Eye (tissue), 1 donor: ENCODE measurements at regions not wholly inside any gene's neighbourhood (a gene's known extent, or its start where the extent isn't known, plus 50 kb on each side); places are given as distances from the start of the nearest gene placed in this dataset.
A peak's percentile ranks its signal among the peaks of the same experiment; 100 is the strongest.

ENCODE experiments used
- DNase-seq: peaks from one replicate; pipeline ENCODE4 v3.0.0-alpha.2; 2015

DNA sequence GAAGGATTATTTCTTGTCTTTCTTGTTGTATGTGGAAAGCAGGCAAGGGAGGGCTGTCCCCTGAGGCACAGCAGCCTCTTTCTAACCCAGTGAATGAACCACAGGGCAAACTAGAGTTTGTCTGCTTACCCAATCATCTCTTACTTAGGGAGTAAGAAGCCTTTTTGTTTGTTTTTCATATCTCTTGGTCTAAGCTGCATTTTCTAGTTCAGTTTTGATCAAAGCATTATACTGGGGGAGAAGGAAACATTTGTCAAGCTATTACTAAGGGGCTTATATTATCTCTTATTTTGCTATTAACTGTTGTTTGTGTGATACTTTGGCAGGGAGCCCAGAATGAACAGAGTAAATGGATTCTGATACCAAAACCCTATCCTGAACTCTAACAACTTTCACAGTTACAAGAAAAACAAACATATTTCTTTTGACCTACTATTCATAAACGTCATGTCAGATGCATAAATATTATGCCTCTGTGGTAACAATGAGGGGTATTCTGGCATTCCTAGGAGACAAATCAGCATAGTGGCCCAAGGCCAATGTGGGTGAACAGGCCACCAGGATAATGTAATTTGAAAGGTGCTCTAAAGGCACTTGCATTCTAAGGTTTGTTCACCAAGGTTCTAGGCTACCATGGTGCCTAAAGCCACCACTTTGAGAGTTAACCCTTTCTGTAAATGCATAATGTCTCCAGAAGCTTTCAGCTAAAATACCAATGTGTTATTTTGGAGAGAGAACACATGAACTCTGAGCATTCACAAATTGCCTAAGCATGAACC lies 271.6 kb upstream of the ZPLD1 start:
- peak; percentile 49 for DNase-seq

DNA sequence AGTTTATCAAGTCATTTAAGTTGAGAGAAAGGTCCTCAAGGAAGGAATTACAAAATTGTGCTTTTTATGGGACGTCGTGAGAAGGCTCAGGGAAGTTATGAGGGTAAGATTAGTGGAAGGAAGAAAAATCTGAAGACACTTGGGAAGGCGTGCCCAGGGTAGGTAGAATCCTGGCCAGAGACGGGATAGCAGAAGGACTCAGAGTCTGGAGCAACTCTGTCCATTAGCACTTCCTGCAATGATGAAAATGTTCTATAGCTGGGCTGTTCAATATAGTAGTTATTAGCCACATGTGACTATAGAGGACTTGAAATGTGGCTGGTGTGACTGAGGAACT lies 271.0 kb upstream of the ZPLD1 start:
- DNase-seq: no peak

DNA sequence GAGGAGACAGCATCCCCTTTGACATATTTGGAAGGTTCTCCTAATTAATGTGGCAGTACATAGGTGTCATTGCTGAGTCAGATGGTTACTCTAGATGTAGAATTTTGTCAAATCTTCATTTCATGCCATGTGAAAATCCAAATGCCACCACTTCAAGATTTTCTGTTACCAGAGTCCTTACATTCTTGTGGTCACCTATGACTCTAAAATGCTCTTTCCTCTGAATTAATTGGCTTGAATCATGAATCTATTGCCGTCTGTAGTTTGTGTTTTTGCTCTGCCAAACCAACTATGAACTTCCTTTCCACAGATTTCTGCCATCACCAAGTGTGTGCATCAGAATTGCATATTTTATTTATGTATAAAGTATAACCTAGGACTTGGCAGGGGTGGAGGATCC lies 269.4 kb upstream of the ZPLD1 start:
- DNase-seq: no peak

DNA sequence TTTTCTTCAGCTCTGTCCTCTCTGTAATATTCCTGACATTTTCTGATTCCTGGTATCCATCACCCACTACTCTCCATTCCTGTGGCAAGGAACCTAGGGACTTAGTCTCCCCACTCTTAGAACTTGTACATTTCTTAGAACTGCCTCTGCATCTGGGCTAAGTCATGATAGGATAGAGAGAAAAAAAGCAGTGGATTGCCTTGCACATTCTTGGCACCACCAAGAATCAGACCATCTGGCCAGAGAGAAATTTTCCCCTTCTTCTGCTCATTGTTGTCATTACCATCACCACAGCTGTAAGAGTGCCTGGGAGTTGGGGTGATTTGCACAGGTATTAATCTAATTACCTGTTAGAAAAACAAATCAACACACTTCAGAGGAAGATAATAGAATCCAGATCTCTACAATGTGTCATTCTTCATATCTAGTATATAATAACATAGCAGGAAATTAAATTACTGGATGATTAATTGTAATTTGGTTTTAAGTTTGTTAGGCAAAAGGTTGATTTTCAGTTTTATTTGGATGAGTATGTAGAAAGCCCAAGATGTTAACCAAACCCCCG lies 264.8 kb upstream of the ZPLD1 start:
- no peak for DNase-seq

DNA sequence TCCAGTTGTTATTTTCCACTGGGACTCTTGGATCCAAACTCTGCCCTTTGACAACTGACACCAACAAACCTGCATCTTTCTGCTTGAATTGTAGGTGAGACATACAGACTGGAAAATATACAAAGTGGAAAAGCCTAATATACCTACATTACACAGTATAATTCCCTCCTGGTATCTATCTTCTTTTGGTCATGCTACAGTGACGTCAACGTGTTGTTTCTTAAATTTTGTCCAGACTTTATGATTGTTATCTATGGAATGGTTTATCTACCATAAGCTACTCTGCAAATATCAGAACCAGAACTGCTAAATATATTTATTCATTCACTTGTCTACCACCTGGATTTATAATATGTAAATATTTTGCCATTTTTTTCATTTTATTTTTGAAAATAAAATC lies 264.3 kb upstream of the ZPLD1 start:
- no peak for DNase-seq

DNA sequence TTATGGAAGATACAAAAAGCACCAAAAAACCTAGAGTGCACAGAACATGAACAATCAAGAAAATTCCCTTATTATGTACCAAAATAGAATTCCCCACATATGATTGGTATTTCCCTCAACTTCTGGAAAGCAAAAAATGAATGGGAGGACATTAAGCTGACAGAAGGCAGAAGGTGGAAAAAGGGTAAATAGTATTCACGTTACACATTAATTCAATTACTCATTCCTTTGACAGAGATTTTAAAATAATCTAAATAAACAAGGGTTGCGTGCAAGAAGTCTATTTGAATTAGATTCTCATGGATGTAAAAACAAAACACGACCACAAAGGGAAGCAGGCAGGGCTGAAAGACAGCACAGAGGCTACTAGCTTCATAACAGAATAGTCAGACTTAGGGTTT lies 260.5 kb upstream of the ZPLD1 start:
- DNase-seq: peak; percentile 20

DNA sequence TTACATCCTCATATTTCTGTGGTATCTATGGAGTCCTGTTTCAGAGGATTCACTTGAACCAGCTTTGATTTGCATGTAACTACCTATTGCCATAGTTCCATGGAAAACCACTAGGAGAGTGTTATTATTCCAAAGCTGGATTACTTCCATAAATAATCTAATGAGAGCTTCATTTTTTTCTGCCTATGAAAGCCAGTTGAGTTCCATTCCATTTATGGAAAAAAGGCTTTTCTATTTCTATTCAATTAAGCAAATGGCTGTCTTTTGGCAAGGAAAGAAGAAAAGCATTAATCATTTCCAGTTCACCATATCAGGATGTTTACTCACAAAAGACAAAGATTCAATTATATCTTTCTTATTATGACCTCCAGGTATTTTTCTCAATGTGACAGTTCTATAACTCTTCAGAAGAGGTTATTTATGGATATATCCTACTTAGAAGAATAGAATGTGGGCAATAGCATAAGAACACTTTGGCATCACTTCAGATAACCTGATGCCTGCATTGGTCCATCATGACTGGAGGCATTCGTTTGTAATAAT lies 259.9 kb upstream of the ZPLD1 start:
- no peak for DNase-seq

DNA sequence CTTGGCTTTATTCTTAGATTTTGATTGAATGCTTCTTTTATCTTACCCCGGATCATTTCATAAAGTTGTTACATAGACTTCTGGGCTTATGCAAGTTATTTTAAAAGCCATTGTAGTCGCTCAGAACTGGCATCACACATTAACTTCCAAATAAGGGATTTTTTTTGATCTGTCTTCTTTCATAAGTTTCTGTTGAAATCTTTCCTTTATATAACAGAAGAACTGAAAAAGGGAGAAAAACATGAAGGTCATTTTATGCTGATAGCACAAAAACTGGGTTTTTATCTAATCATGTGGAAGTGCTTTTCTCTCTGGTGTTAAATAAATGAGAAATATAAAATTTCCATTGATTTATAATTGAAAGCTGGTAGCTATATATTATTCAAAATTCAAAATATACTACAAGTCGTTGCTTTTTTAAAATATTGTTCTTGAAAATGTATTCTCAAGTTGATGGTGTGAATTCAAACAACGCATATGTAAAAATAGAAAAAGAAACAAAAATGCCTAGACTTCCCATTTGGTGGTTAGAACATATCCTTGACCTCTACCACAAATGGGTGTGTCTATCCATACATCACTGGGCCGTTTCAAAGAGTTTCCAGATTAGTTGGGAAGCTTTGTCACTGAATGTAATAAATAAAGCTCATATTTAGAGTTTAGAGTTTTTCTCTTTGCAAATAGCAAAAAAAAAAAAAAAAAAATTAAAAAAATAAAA lies 258.3 kb upstream of the ZPLD1 start:
- DNase-seq: no peak

DNA sequence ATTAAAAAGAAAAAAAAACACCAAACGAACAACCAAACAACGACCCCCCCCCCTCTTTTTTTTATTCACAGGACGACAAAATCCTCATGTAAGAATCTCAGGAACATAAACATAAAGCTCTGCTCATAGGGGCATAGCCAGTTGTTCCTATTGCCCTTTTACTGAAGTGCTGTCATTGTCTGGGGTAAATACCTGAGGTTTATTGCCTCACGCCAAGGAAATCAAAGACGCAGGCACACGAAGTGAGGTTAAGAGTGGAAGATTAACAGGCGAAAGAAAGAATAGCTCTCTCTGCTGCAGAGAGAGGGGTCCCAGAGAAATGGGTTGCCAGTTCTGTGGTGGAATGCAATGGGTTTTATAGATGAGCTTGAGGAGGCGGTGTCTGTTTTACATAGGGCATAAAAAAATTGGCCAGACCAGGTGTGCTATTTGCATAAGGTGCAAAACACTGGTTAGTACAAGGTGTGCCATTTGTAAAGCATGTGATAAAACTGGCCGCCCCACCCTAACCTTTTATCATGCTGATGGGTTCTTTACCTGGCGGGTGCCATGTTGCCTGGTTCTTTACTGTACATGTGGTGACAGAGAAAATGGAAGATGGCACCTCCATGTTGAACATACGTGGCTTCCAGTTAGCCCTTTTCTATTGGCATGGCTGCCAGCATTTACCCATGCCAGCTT lies 257.6 kb upstream of the ZPLD1 start:
- no peak for DNase-seq

DNA sequence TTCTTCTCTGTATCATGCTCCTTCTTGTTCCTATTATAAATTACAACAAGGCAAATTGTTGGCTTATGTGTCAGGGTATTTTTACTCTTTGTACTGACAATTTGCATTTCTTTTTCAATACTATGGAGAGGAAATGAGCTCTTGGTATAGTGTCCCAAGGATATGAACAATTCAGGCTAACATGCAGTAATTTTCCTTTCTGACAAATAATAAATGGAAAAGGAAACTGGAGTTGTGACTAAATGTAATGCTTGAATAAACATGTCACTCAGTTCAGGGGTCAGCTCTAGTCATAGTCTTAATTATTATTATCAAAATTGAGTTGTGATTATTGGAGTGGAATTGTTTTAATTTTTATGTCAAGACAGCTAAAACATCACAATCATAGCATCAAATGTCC lies 256.0 kb upstream of the ZPLD1 start:
- DNase-seq: peak; percentile 18

DNA sequence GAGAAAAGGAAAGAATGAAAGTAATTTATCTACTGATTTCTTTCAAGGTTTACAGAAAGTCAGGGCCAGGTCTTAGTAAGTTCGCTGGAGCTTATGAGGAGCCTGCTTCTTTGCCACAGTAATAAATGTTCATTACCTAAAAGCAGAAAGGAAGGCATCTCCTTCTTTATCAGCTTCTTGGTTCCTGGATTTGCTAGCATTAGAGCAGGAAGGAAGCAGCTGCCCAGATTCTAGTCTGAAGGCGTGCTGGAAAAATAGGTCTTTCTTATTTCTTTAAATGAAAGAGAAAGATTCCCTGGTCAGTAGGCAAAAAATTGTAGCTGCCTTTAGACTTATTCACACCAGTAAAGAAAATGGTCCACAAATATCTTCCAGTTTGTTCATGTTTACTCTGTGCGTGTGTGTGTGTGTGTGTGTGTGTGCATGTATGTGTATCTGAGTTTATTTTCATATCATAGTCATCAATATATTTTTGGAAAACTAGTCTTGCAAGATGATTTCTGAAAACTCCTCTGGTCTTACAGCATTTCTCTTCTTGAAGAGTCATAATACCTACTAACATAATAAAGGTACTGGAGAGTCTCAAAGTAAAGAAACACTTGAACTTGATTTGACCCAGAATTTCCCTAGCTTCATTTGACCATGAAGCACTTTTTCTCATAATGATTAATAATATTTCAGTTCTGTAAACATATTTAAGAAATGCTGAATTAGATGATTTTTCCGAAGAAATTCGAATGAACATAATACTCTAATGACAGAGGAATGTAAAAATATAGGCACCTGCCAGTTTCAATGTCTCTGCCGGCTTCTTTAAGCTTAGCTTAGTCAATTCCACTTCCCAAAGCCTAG lies 255.3 kb upstream of the ZPLD1 start:
- DNase-seq: peak; percentile 16

DNA sequence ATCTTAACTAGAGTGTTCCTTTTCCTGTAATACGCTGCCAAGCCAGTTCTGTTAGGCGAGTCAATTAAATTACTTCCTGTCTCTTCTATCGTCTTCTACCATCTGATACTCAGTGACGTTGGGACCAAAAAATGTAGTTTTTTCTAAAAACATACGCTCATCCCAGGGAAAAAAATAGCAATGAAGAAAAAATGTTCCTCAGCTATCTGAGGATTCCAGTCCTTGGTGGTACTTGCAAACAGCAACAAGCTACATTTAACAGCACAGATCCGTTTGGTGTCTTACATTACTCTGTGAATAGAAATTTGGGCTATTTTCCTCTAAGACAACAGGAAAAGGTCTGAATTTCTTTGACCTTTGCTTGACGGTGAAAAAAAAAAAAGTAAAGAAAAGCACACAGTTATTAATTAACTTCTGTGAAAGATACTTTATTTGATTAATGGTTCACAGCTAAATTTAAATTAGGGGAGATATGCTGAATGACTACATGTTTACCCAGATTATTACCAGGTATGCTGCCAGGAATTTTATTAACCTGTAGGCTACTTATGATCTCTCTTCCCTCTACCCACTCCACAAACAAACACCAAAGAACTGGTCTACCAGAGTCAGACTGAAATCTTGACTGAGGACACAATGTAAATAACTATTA lies 254.4 kb upstream of the ZPLD1 start:
- peak; percentile 66 for DNase-seq

DNA sequence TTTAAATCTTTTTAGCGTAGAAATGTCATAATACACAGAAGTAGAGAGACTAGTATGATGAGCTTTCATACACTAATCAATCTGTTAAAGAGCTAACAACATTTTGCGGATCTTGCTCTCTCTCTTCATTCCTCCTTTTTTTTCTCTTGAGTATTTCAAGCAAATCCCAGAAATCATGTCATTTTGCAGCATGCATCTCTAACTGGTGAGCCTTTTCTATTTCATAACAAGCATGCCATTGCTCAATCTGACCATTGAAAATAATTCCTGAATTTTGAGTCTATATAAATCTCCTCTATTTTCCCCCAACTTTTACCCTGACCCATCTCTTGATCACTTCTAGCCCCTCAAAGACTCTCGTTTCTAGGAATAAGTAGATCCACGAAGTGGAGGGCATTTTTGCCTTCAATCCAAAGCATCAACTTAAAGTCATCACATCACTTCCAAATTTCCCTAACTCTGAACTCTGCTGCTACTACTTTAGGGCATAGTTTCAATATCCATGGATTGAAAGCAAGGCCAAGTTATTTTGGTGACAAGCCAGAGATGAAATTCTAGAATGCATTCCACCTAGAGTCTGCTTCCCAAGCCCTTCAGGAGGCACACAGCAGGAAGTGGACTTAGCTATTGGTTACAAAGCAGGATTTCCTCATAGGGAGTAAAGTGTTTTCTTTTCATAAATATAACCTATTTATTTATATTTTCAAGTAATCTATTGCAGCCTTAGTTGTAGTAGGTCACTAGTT lies 253.5 kb upstream of the ZPLD1 start:
- DNase-seq: peak; percentile 64

DNA sequence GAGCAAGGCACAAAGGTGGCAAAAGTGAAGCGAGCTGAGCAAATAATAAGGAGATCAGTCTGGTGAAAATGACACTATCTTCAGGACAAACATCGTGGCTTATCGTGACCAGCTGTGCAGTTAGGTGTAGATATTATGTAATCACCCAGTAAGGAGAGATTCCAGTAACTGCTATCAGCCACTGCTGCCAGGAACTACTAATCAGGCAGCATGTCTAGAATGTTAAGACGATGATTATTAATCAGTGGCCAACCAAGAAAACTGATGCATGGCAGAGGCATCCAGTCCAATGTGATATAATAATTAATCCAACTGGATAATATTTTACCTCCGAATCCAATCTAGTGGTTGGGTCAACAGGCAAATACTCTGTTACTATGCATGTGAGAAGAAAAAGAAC lies 252.7 kb upstream of the ZPLD1 start:
- no peak for DNase-seq

DNA sequence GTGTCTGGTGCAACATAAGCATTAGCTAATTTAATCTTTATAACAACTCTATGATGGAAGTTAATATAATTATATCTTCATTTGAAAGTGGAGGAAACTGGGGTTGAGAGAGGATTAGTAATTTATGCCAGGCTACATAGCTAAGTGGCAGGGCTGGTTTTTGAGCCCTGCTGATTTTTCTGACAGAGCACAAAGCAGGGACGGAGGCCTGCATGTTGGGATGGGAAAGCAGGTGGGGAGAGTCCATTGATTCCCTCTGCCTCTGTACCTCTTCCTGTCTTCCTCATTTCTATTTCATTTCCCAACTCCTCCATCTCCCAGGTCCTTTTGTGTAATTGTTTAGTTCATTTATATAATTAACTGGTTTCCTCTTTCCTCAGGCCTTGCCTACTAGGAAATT lies 251.6 kb upstream of the ZPLD1 start:
- no peak for DNase-seq

DNA sequence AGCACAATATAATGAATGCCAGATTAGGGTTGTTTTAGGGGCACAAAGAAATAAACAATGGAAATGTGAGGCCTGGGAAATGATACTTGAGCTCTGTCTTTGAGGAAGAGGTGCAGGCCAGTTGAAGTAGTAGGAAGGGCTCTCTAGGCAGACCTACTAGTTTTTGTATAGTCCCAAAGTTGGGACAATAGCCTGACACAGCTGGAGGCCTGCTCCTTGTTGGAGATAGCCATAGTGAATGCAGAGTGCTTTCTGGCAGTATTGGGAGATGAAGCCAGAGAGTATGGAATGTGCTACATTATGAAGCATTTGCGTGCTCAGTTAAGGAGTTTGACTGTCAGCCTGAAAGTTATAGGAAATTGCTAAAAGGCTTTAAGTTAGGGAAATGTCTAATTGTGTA lies 251.2 kb upstream of the ZPLD1 start:
- peak; percentile 16 for DNase-seq

DNA sequence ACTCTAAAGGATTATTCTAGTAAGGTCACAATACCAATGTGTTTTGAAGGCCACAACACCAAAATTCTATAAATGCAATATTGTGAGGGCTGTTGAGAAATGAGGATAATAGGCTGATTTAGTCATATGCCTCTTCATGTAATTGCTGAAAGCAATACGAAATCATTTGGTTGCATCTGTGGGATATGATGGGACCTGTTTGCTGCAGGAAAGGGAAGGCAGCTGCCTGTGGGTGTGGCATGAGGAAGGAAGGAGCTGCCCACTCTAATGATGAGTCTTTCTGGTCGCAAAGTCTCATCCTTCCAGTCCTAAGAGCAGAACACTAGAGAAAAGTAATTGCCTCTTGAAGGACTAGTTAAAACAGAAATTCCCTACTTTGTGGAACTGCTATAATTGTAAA lies 245.3 kb upstream of the ZPLD1 start:
- no peak for DNase-seq

DNA sequence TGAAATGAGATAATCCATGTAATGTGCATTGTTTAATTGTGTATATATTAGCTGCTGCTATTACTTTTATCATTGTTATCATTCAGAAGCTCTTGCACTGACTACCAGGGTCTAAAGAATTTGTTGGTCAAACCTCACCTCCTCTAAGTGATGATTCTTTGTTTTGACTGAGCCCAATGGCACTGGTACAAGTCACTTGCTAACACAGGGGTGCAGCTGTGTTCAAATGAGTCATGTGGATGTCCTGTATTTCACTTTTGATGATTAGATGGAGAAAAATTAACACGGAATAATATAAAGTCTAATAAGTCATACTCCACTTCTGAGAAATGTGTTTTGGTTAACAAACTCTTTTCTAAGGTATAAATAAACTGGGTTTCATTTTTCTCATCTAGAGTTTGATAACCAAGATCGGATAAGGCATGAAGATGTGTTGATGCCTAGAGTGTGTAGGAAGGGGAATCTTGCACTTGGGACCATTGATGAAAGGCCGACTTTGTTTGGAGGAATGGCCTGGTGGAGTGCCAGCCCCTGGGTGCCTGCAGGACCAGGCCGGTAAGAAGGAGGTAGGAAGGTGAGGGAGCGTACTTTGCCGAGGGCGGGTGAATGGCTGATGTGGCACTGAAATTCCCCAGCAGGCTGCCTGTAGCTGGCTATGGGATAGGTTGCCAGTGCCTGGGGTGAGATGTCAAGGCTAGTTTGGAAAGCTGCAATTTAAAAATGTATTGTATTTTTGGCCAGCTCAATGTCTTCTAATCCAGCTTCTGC lies 244.7 kb upstream of the ZPLD1 start:
- DNase-seq: no peak

DNA sequence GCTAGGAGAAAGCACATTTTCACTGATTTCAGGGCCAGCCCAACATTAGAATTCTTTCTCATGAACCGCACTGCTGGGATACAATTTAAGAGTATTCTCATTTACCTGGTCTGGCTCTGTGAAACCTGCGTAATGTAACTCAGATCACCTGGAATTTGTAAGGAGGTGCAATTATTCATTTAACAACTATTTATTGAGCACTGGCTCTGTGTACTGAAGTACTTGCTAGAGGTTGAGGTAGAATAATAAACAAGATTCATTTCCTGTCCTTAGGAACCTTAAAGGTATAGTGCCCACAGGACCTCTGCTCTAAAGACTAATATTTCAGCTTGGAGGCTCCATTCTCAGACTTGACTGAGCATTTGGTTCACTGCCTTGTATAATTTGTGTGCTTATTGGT lies 242.2 kb upstream of the ZPLD1 start:
- no peak for DNase-seq

DNA sequence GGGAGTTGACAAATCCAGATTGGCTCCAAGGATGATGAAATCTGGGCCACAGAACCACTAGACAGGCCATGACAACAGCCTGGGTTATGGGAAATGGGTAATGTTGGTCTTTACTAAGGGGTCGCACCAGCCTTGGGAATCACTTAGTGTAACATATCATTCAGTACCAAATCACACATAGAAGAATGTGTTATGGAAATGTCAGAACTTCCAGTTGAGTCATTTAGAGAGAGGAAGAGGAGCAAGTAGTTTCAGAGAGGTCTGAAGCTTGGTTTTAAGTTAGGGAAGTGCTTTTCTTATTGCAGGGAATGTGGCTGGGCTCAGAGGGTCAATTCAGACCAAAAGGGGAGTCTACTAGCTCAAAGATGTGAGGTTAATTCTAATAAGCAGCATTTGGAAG lies 241.6 kb upstream of the ZPLD1 start:
- no peak for DNase-seq

DNA sequence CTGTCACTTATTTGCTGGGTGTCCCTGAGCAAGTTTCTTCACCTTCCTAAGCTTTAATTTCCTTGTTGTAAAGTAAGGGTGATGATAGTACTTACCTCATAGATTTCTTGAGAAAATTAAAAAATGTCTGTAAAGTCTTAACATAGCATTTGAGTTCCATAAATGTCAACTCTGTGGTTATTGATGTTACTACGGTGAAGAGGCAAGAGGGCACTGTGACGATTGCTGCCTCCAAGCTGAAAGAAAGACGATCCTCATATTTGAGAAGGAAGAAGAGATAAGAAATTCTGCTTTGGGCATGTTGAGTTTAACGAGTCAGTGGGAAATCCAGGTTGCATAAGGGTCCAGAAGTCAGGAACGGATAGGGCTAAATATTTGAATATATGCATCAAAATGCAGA lies 240.8 kb upstream of the ZPLD1 start:
- no peak for DNase-seq
